ENCODE measurements at regions not wholly inside any gene's neighbourhood (a gene's known extent, or its start where the extent isn't known, plus 50 kb on each side); places are given as distances from the start of the nearest gene placed in this dataset.

DNA sequence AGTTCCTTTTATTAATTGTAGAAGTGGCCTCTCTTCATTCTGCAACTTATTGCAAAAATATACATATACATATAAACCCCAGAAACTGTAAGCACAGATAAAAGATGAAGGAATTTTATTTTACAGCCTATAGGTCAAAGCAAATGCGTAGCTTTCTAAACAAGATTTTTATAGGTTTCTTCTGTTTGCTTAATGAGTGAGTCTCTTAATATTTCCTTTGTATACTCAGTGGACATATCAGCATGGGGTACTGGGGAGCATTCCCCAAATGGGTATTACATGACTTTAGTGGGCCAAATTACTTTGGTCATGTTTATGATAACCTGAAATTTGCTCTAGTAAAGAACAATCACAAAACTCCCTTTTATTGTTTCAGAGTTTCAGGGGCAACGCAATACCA, 1698.6 kb upstream of the IGFBP7 start:
- H3K4me3 ChIP-seq (ENCODE audit: low read depth, low read length): no peak overlapping the region
- DNase-seq (ENCODE audit: low read depth): no peak
- TF ChIP-seq, protein P1, sequence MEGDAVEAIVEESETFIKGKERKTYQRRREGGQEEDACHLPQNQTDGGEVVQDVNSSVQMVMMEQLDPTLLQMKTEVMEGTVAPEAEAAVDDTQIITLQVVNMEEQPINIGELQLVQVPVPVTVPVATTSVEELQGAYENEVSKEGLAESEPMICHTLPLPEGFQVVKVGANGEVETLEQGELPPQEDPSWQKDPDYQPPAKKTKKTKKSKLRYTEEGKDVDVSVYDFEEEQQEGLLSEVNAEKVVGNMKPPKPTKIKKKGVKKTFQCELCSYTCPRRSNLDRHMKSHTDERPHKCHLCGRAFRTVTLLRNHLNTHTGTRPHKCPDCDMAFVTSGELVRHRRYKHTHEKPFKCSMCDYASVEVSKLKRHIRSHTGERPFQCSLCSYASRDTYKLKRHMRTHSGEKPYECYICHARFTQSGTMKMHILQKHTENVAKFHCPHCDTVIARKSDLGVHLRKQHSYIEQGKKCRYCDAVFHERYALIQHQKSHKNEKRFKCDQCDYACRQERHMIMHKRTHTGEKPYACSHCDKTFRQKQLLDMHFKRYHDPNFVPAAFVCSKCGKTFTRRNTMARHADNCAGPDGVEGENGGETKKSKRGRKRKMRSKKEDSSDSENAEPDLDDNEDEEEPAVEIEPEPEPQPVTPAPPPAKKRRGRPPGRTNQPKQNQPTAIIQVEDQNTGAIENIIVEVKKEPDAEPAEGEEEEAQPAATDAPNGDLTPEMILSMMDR (IDR thresholded peaks at IDR 0.05; ENCODE audit: insufficient read depth, low read depth, low read length, missing control alignments): no peak

DNA sequence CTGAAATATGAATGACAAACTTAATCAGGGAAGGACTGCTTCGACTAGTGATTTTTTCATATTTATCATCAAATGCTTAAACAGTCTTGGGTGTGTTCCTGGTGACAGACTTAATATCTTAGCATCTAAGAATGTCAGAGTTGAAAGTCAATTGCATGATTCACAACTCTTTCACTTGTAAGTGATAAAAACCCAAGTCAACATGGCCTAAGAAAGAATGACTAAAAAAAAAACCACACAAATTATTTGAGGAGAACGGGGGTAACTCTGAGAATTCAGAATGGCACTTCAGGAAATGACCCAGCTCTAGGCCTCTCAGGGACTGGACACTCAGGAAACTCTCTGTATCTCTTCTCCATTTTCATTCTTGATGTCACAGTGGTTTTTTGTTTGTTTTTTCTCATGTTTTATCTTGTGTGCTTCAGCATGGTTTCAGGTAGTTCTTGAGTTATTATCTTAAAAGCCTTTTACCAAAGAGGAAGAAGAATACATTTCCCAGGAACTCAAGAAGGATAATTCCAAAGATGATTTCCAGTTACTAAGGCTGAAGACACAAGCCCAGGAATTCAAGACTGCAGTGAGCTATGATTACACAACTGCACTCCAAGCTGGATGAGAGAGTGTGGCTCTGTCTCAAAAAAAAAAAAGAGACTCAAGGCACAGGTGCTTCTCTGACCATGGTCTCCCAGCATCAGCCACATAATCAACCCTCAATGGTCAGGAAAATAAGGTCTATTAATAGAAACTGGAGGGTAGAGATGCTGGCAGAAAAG, 1697.8 kb upstream of the IGFBP7 start:
- no peak overlapping the region for H3K4me3 ChIP-seq (ENCODE audit: low read depth, low read length)
- DNase-seq (ENCODE audit: low read depth): no peak
- TF ChIP-seq, protein P1 (IDR thresholded peaks at IDR 0.05; ENCODE audit: insufficient read depth, low read depth, low read length, missing control alignments): no peak

DNA sequence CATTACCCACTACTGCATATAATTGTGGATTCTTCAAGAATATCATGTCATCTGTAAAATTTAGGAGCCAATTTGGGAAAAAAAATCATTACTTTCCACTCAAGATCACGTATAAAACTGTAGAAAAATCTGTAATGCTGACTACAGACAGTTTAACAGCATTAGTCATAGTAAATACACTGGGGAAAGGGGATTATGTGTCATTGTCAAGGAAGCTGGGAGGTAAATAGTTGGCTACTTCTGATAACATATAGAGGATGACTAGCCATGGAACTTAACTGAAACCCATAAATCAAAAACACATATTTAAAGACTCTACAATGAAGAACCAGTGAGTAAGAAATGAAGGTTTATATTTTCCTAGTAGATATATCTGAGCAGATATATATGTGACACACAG, 1666.4 kb upstream of the IGFBP7 start:
- TF ChIP-seq, protein P1 (IDR thresholded peaks at IDR 0.05; ENCODE audit: insufficient read depth, low read depth, low read length, missing control alignments): no peak
- no peak overlapping the region for H3K4me3 ChIP-seq (ENCODE audit: low read depth, low read length)
- no peak for DNase-seq (ENCODE audit: low read depth)

DNA sequence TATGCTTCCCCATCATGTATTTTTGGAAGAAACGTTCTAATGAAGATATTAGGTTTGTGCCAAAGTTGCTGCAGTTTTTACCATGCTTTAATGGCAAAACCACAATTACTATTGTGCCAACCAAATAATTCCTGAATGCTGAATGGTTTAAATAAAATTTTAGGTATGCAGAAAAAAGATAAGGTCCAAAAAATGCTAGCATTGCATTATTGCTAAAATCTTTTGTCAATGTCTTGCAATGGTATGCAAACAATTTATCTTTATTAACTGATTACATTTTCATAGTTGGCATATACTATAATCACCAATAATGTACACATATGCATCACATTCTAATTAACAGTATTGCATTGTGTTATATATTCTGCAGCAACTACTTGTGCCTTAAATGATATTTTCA, 1657.4 kb upstream of the IGFBP7 start:
- H3K4me3 ChIP-seq (ENCODE audit: low read depth, low read length): no peak overlapping the region
- no peak for DNase-seq (ENCODE audit: low read depth)
- TF ChIP-seq, protein P1 (IDR thresholded peaks at IDR 0.05; ENCODE audit: insufficient read depth, low read depth, low read length, missing control alignments): no peak

DNA sequence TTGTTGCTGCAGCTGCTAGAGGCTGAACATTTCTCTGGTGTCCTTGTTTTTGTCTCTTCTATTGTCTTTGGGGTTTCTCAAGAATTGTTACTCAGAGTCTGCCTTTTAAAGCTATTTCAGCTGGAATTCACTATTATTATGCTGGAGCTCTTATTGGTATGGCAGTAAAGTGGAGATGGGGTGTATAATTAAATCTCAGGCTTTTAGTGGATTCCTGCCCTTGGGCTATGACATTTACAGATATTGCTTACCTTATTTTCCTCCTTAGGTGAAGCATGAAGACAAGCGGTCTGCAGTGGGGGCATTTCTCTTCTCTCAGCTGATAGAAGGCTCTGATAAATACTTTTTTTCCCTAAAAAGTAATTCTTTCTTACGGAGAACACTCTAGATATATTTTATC, 1656.6 kb upstream of the IGFBP7 start:
- H3K4me3 ChIP-seq (ENCODE audit: low read depth, low read length): no peak overlapping the region
- TF ChIP-seq, protein P1 (IDR thresholded peaks at IDR 0.05; ENCODE audit: insufficient read depth, low read depth, low read length, missing control alignments): no peak
- no peak for DNase-seq (ENCODE audit: low read depth)

DNA sequence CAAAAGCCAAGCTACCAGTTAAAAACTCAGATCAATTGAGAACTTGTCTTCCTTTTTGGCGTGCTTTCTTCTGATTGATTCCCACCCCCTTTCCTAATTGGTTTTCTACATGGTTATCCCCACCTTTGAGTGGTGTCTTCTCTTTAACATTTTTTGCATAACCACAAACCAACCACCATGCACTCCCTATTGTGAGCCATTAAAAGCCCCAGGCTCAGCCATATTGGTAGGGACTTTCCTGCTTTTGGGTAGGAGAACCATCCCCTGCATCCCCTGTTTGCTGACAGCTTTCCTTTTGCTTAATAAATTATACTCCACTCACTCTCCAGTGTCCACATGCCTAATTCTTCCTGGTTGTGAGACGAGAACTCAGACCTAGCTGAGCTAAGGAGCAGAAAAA, 1651.4 kb upstream of the IGFBP7 start:
- TF ChIP-seq, protein P1 (IDR thresholded peaks at IDR 0.05; ENCODE audit: insufficient read depth, low read depth, low read length, missing control alignments): no peak

DNA sequence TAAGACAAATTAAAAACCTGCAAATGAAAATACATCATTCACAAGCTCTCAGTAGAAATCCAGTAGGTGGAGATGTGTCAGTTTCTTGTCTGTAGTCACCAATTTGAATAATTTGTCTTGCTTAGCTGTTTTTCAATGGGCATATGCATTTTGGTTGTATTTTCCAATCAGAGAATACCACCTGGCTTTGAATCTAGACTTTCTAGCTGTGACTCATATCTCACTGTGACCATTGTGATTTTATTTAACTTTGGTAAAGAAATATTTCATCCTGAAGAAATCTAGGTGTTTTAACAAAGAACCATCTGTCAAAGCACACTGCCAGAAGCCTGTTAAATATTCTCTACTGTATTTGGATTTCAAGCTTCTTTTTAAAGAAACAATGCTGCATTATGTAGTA, 1650.6 kb upstream of the IGFBP7 start:
- no peak for DNase-seq (ENCODE audit: low read depth)
- TF ChIP-seq, protein P1 (IDR thresholded peaks at IDR 0.05; ENCODE audit: insufficient read depth, low read depth, low read length, missing control alignments): no peak
- no peak overlapping the region for H3K4me3 ChIP-seq (ENCODE audit: low read depth, low read length)

More for the DNA sequence above, 1651.4 kb upstream of the IGFBP7 start:
- H3K4me3 ChIP-seq (ENCODE audit: low read depth, low read length): no peak overlapping the region
- DNase-seq (ENCODE audit: low read depth): no peak

Data from GM12865 (cell line).